ENCODE measurements at regions not wholly inside any gene's neighbourhood (a gene's known extent, or its start where the extent isn't known, plus 50 kb on each side); places are given as distances from the start of the nearest gene placed in this dataset.
A peak's percentile ranks its signal among the peaks of the same experiment; 100 is the strongest.
"Not testable (repeated sequence)": the region's sequence is repeated elsewhere in the genome, so short reads cannot be mapped to it uniquely, and the experiment has no call there.

DNA sequence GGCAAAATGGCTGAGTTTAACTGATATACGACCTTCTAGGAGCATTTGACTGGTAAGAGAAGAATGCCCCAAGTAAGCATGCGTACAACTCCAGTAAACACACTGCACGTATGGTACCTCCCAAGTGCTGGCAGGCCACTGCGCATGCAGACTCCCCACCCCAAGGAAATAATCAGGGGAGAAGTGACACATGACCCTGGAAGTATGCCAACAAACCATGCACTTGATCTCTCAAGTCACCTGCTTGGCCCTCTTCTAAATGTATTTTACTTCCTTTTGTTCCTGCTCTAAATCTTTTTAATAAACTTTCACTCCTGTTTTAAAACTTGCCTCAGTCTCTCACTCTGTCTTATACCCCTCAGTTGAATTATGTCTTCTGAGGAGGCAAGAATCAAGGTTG, 129.8 kb upstream of the COL5A2 start:
- DNase-seq (ENCODE audit: low read depth) = no peak

- no peak for DNase-seq (ENCODE audit: low read depth)
These were observed 129.1 kb upstream of the WDR75 start for GRCh38 chr2:189312211-189312610.

DNA sequence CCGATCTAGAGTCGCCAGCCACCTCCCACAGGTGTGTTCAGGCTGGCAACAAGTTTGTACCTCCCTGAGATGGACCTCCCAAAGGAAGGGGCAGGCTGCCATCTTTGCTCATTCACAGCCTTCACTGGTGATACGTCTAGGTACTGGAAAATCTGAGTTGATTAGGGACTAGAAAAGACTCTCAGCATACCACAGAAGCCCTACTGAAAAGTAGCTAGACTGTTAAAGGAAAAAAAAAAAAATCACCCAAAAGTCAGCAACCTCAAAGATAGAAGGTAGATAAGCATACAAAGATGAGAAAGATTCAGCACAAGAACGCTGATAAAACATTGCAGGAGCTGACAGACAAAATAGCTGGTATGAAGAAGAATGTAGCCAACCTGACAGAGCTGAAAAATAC, 128.6 kb upstream of the WDR75 start:
- DNase-seq (ENCODE audit: low read depth) = no peak

DNA sequence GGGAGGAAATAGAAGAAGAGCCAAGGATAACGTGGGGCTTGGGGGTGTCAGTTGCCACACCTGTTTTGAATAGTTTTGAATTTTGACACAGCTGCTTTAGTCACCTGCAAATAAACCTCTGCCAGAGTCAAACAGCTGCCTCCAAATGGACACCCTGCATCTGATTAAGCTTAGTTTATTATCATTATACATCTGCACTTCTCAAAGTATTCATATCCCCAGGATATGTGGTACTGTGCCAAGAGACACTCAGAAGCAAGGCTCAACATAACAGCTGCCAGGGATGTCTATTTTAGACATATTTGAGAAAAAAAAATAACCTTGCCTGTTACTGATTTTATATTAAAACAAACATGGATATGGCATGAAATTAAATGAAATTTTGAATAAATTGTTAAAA, 122.5 kb upstream of the WDR75 start:
- no peak for DNase-seq (ENCODE audit: low read depth)

- not testable (repeated sequence) for DNase-seq (ENCODE audit: low read depth)
These were observed 121.8 kb upstream of the WDR75 start for GRCh38 chr2:189319424-189319823.

- no peak for DNase-seq (ENCODE audit: low read depth)
These were observed 113.1 kb upstream of the WDR75 start for GRCh38 chr2:189327879-189328847.

- DNase-seq (ENCODE audit: low read depth) = no peak
These were observed 112.4 kb upstream of the WDR75 start for GRCh38 chr2:189328848-189329245.

DNA sequence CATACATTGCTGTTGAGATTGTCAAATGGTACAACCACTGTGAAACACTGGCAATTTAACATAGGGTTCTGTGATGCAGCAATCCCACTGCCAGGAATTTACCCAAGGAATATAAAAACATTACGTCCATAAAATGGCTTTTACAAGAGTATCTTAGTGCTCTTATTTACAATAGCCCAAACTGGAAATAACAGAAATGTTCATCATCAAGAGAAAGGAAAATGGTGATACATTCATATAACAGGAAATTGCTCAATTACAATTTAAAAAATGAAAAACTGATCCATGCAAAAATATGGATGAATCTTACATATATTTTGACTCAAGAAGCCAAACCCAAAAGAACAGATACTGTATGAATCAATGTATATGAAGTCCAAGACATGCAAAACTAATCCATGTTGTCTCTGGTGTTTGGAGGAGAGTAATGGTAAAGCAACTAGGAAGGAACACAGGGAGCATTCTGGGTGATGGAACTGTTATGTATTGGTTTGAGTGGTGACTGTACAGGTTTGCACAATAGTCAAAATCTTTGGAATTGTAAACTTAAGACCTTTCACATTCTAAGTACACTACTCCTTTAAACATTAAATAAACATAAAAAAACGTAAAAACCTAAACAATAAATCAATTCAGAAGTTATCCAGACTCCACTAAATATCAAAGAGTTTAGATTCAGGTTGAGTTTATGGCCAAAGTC, 104.8 kb upstream of the WDR75 start:
- no peak for DNase-seq (ENCODE audit: low read depth)

- peak; percentile 91 for DNase-seq (ENCODE audit: low read depth)
These were observed 103.6 kb upstream of the WDR75 start for GRCh38 chr2:189337656-189338055.

DNA sequence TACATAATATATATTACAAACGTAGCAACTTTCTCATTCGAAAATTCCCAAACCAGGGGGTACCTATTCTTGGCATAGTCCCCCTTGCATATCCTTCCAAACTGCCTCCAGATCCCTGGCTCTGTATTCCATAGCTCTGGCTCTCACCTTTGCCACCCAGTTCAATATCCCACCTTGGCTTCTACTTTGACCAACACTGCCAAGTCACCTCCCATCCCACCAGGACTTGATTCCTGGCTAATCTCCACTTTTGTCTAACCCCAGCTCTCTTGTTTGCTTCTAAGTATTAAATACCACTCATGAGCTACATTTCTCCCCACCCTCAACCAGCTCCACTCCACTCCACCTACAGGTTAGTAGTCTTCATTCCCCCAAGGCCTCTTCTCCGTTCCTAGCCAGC, 103.2 kb upstream of the WDR75 start:
- no peak for DNase-seq (ENCODE audit: low read depth)

GRCh38 chr2:189341077-189341476, 100.2 kb upstream of the WDR75 start:
- DNase-seq (ENCODE audit: low read depth) = no peak

GRCh38 chr2:189344043-189344442, 97.2 kb upstream of the WDR75 start:
- no peak for DNase-seq (ENCODE audit: low read depth)

GRCh38 chr2:189347540-189347939, 93.7 kb upstream of the WDR75 start:
- DNase-seq (ENCODE audit: low read depth) = peak; percentile 83

GRCh38 chr2:189348369-189348768, 92.9 kb upstream of the WDR75 start:
- no peak for DNase-seq (ENCODE audit: low read depth)

DNA sequence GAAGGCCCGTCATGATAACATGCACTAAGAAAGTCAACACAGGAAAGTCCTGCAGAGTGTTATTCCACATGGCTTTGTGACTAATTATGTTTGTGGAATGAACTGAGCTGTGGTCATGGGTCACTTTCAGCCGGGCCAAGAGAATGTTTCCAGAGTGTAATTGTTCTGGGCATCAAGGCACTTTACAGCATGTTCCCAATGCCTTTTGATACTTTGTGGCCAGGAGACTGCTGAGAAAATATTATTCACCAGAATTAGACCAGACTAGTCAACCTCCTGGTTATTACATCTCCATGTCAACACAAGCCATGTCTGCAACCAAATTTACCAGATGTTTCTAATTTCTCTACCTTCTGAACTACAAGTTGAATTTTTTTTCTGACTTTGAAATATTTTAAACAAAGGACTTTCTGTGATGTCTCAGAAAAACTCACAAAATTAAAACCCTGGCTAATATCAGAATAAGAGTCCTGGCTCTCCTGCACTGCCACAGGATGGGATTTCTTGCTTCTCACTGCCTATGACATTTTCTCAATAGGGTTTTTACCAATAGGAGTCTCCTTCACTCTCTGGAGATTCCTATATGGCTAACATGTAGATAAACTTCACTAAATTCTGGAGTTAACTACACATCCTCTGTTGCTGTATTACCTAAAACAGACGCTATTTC, 90.6 kb upstream of the WDR75 start:
- DNase-seq (ENCODE audit: low read depth) = no peak

- not testable (repeated sequence) for DNase-seq (ENCODE audit: low read depth)
These were observed 89.3 kb upstream of the WDR75 start for GRCh38 chr2:189351933-189352332.

DNA sequence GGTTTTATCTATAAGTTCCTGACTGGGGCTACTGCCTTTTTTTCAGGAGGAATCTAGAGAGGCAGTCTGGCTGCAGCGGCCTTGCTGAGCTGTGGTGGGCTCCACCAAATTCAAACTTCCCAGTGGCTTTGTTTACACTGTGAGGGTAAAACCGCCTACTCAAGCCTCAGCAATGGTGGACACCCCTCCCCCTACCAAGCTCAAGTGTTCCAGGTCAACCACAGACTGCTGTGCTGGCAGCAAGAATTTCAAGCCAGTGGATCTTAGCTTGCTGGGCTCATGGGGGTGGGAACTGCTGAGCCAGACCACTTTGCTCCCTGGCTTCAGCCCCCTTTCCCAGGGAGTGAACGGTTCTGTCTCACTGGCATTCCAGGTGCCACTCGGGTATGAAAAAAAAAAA, 83.9 kb upstream of the WDR75 start:
- not testable (repeated sequence) for DNase-seq (ENCODE audit: low read depth)

GRCh38 chr2:189360861-189361260, 80.4 kb upstream of the WDR75 start:
- DNase-seq (ENCODE audit: low read depth) = no peak

- no peak for DNase-seq (ENCODE audit: low read depth)
These were observed 79.0 kb upstream of the WDR75 start for GRCh38 chr2:189362283-189362682.

GRCh38 chr2:189363559-189363958, 77.7 kb upstream of the WDR75 start:
- no peak for DNase-seq (ENCODE audit: low read depth)

DNA sequence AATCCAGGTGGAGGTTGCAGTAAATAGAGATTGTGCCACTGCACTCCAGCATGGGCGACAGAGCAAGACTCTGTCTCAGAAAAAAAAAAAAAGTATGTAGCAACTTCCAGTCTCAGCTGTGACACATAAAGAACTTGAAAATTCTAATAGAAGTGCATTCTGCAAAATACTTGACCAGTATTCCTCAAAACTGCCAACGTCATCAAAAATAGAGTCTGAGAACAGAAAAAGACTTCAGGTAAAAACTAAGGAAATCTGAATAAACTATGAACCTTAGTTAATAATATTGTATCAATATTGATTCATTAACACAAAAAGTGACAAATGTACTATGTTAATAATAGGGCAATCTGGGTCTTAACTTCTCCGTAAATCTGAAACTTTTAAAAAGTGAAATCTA, 76.7 kb upstream of the WDR75 start:
- DNase-seq (ENCODE audit: low read depth) = no peak

GRCh38 chr2:189366349-189366748, 74.9 kb upstream of the WDR75 start:
- DNase-seq (ENCODE audit: low read depth) = no peak
